SW480 (cell line): ENCODE measurements at regions not wholly inside any gene's neighbourhood (a gene's known extent, or its start where the extent isn't known, plus 50 kb on each side); places are given as distances from the start of the nearest gene placed in this dataset.

Experiments
- DNase-seq: peaks from one replicate; pipeline ENCODE4 v3.0.0-alpha.2; 2016; ENCODE audit warnings: low spot score

DNA sequence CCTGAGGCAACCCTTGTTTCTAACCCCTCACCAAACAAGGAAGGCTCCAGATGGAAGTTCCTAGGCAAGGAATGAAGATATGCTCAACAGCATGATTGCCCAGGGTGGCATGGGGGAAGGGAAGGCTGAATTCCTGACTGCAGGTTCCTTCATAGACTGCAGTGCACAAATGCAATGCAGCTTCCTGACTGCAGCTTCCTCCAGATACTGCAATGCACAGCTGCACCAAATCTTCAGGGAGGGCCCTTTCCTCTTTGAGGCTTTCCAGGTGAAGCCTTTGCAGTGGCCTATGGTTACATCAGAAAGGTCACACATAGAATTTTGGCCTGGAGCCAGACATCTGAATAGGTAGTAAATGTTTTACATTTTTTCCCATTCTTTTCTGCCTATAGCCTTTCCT, 58.8 kb upstream of the DYNAP start:
- no peak for DNase-seq

DNA sequence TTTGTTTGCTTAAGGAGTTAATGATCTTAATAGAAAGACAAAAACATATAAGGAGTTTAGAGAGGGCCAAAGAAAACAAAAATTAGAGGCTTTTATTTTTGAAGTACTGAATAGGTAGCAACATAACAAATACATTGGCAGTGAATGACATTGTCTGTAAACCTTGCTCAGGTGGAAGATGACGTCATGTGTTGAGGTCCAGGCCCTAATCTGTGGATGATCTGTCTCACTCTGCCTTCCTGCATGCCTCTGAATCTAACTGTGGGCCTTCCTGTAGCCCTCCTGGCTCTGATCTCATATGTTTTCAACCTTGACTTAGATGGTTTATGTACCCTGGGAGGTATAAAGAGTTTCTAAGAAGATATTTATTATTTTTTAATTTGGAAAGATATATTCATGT, 58.1 kb upstream of the DYNAP start:
- DNase-seq: no peak
